ENCODE measurements at regions not wholly inside any gene's neighbourhood (a gene's known extent, or its start where the extent isn't known, plus 50 kb on each side); places are given as distances from the start of the nearest gene placed in this dataset.

DNA sequence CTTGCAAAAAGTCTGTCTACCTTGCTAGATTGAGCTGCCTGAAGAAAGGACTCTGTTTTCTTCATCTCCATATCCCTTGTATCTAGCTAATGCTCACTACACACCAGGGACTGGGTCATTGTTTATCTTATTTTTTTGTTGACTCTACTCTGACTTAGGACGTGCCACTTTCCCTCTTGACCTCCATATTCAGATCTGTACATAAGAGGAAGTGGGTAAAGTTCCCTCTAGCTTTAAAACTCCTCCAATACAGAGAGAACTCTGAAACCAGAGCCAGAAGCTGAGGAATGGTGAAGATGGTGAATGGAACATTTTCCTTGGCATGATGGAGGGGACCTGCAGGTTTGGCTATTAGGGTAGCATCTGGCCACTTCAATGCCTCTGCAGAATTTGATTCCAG is 2026.1 kb upstream of the TENM3 start:
- peaks cover 16% of the 10 kb centered on the region for H3K9me3 Mint-ChIP-seq (ENCODE audit: low read depth)
- H3K4me3 Mint-ChIP-seq (ENCODE audit: low read depth) = no peak overlapping the region
- no peak for DNase-seq (ENCODE audit: low spot score, unreplicated experiment)
- H3K27ac Mint-ChIP-seq = no peak overlapping the region
- H3K36me3 Mint-ChIP-seq (ENCODE audit: insufficient read depth) = peaks cover 11% of the 10 kb centered on the region
- H3K27me3 Mint-ChIP-seq = no peaks in the 10 kb centered on the region
- H3K4me1 Mint-ChIP-seq (ENCODE audit: low read depth) = no peaks in the 10 kb centered on the region
- TF ChIP-seq, protein P1, sequence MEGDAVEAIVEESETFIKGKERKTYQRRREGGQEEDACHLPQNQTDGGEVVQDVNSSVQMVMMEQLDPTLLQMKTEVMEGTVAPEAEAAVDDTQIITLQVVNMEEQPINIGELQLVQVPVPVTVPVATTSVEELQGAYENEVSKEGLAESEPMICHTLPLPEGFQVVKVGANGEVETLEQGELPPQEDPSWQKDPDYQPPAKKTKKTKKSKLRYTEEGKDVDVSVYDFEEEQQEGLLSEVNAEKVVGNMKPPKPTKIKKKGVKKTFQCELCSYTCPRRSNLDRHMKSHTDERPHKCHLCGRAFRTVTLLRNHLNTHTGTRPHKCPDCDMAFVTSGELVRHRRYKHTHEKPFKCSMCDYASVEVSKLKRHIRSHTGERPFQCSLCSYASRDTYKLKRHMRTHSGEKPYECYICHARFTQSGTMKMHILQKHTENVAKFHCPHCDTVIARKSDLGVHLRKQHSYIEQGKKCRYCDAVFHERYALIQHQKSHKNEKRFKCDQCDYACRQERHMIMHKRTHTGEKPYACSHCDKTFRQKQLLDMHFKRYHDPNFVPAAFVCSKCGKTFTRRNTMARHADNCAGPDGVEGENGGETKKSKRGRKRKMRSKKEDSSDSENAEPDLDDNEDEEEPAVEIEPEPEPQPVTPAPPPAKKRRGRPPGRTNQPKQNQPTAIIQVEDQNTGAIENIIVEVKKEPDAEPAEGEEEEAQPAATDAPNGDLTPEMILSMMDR (IDR thresholded peaks at IDR 0.05; ENCODE audit: unreplicated experiment) = no peak

- Mint-ChIP-seq H3K27me3 (no peaks in the 10 kb centered on the region), H3K4me3 (ENCODE audit: low read depth) (no peak overlapping the region), H3K36me3 (ENCODE audit: insufficient read depth) (peaks cover 13% of the 10 kb centered on the region), H3K9me3 (ENCODE audit: low read depth) (peaks cover 25% of the 10 kb centered on the region), H3K27ac (no peak overlapping the region), H3K4me1 (ENCODE audit: low read depth) (no peaks in the 10 kb centered on the region)
- TF ChIP-seq, protein P1 (IDR thresholded peaks at IDR 0.05; ENCODE audit: unreplicated experiment) = no peak
- no peak for DNase-seq (ENCODE audit: low spot score, unreplicated experiment)
Observed at GRCh38 chr4:180219080-180219479, 2024.1 kb upstream of the TENM3 start.

GRCh38 chr4:180225977-180226376 is 2017.2 kb upstream of the TENM3 start:
- no peak for DNase-seq (ENCODE audit: low spot score, unreplicated experiment)
- no peak overlapping the region for H3K27ac Mint-ChIP-seq
- TF ChIP-seq, protein P1 (IDR thresholded peaks at IDR 0.05; ENCODE audit: unreplicated experiment) = no peak
- peaks cover 14% of the 10 kb centered on the region for H3K9me3 Mint-ChIP-seq (ENCODE audit: low read depth)
- no peaks in the 10 kb centered on the region for H3K27me3 Mint-ChIP-seq
- H3K4me1 Mint-ChIP-seq (ENCODE audit: low read depth) = no peaks in the 10 kb centered on the region
- peaks cover 4% of the 10 kb centered on the region for H3K36me3 Mint-ChIP-seq (ENCODE audit: insufficient read depth)
- no peak overlapping the region for H3K4me3 Mint-ChIP-seq (ENCODE audit: low read depth)

- no peak for DNase-seq (ENCODE audit: low spot score, unreplicated experiment)
- Mint-ChIP-seq H3K9me3 (ENCODE audit: low read depth) (no peaks in the 10 kb centered on the region), H3K27me3 (no peaks in the 10 kb centered on the region), H3K36me3 (ENCODE audit: insufficient read depth) (no peaks in the 10 kb centered on the region), H3K4me3 (ENCODE audit: low read depth) (no peak overlapping the region), H3K27ac (no peak overlapping the region), H3K4me1 (ENCODE audit: low read depth) (peaks cover 3% of the 10 kb centered on the region)
- TF ChIP-seq, protein P1 (IDR thresholded peaks at IDR 0.05; ENCODE audit: unreplicated experiment) = no peak
Observed at GRCh38 chr4:180234730-180235129, 2008.5 kb upstream of the TENM3 start.

DNA sequence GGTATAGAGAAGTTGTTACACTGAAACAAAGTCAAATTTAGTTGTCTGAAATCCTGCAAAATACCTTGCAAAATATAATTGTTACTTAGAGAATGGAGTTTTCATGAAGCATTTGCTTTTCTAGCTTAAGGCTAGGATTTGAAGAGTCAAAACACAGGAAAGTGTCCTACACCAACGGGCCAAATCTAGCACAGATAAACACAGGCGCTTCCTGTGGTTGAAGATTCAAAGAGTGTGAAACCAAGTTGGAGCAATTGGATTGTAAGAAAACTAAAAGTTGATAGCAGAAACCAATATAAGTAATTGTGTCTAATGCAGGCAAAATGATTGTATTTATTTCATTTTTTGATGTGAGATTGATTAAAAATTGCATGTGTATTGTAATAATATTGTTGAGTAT is 2002.5 kb upstream of the TENM3 start:
- Mint-ChIP-seq H3K4me3 (ENCODE audit: low read depth) (no peak overlapping the region), H3K4me1 (ENCODE audit: low read depth) (no peaks in the 10 kb centered on the region), H3K27me3 (no peaks in the 10 kb centered on the region), H3K9me3 (ENCODE audit: low read depth) (peaks cover 2% of the 10 kb centered on the region), H3K36me3 (ENCODE audit: insufficient read depth) (peaks cover under 1% of the 10 kb centered on the region), H3K27ac (no peak overlapping the region)
- no peak for DNase-seq (ENCODE audit: low spot score, unreplicated experiment)
- TF ChIP-seq, protein P1 (IDR thresholded peaks at IDR 0.05; ENCODE audit: unreplicated experiment) = no peak
